NCI-H128 (cell line): ENCODE measurements at regions not wholly inside any gene's neighbourhood (a gene's known extent, or its start where the extent isn't known, plus 50 kb on each side); places are given as distances from the start of the nearest gene placed in this dataset.
A peak's percentile ranks its signal among the peaks of the same experiment; 100 is the strongest.

ENCODE experiments used
- DNase-seq: peaks from one replicate; lab custom pipeline; 2025; ENCODE audit not compliant: unreplicated experiment; lab: John Stamatoyannopoulos, UW

DNA sequence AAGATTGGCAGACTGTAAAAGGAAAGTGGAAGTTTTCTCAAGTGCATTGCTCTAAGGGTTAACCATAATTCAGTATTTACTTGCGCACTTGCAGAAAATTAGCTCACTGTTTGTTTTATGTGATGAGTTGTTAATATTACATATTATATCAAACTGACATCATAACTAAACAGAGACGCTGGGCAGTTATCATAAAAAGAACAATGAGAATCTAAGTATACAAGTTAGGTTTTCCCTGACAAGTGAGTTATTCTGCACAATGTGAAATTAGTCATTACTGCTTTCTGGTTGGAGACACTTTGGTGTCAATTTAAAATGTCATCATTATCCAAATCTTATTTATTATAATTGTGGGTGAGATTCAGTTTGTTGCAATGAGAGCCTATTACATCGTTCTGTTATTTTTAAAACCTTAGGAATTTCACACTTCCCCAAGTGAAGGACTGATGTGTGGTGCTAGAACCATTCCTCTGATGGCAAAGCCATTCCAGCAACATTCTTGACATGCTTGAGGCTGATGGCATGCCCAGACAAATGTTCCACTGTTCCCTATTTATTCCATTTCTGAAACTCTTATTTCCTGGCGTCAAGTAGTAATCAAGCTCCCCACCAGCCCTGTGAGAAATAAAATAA, 90.1 kb upstream of the FLRT2 start:
- DNase-seq, result no peak

- DNase-seq, result no peak
Measured at GRCh38 chr14:85441909-85442643, 87.9 kb upstream of the FLRT2 start.

DNA sequence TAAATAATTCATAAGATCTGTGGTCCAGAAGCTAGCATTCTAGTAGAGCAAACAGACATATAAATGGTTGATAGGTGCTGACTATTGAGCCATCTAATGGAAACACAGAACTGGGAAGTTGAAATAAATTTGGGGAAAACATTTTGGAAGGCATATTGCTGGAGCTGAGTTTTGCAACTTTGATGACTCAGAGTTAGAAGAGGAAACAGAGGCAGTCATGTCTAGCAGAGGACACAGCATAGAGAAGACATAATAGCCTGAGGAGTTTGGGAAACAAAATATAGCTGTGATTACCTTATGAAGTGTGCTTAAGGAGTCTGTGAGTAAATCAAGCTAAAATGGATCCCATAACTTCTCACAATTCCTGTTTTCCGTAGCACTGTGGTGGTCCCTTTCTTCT, 86.9 kb upstream of the FLRT2 start:
- no peak for DNase-seq

DNA sequence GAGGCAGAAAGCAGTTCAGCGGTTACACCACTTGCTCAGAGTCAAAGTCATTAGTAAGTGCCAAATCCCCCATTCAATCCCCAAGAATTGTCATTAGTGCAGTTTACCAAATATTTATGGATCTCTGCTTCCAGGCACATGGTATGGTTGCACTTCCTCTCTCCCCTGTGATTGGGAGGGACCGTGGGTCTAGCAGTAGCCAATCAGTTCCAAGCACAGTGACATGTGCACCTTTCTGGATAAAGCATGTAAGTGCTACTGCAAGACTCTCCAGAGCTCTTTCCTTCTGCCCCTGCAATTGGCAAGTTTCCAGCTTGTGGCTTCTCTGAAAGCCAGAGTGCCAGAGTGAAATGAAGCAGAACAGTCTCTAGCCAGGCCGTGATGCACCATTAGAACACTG, 85.3 kb upstream of the FLRT2 start:
- peak; percentile 88 for DNase-seq

- no peak for DNase-seq
Measured at GRCh38 chr14:85445151-85445795, 84.7 kb upstream of the FLRT2 start.

GRCh38 chr14:85447883-85448282, 82.1 kb upstream of the FLRT2 start:
- no peak for DNase-seq

- no peak for DNase-seq
Measured at GRCh38 chr14:85451421-85451820, 78.5 kb upstream of the FLRT2 start.

DNA sequence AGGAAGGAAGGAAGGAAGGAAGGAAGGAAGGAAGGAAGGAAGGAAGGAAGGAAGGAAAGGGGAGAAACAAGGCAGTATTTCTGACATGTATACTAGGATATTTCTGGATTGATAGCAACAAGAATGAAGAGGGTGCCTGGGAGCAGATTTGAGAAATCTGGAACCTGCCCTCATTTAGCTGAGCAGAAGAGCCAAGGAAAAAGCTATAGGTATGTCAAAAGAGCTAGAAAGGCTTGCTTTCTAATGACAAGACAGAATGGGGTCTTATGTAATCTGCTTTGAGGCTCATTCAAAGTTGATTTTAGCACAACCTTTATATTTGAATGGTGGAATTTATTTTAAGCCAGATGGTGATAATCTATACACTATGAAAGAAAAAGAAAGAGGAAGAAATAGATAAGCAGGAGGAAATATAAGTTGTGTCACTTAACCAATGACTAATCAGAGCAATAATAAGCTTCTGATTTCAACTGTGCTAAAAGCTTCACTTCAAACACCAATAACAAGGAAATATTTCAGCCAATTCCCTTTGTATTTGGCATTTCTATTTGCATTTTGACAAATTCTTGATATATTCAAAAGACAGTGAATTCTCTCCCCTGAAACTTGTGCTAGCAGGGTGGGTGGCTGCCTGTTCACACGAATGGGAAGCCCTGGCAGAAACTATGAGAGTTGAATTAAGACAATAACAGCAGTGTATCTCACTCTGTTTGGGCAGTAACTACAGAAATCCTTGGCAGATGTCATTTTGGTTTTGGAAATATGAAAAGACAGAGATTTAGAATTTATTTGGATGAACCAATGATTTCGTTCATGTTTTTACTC, 76.3 kb upstream of the FLRT2 start:
- no peak for DNase-seq

- no peak for DNase-seq
Measured at GRCh38 chr14:85454226-85454813, 75.6 kb upstream of the FLRT2 start.

GRCh38 chr14:85459361-85460000, 70.5 kb upstream of the FLRT2 start:
- no peak for DNase-seq

- no peak for DNase-seq
Measured at GRCh38 chr14:85461432-85462133, 68.4 kb upstream of the FLRT2 start.

DNA sequence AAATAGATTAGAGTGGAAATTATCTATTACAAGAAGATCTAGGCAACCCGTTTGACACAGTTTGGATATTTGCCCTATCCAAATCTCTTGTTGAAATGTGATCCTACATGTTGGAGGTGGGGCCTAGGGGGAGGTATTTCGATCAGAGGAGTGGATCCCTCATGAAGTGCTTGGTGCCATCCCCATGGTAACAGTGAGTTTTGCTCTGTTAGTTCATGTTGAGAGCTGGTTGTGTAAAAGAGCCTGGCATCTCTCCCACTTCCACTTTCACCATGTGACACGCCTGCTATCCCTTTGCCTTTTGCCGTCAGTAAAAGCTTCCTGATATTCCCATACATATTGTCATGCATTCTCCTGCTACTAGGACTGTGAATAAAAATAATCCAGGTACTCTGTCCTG, 66.4 kb upstream of the FLRT2 start:
- DNase-seq, result peak; percentile 38

- DNase-seq, result no peak
Measured at GRCh38 chr14:85464135-85464895, 65.6 kb upstream of the FLRT2 start.

GRCh38 chr14:85466678-85467077, 63.3 kb upstream of the FLRT2 start:
- no peak for DNase-seq

DNA sequence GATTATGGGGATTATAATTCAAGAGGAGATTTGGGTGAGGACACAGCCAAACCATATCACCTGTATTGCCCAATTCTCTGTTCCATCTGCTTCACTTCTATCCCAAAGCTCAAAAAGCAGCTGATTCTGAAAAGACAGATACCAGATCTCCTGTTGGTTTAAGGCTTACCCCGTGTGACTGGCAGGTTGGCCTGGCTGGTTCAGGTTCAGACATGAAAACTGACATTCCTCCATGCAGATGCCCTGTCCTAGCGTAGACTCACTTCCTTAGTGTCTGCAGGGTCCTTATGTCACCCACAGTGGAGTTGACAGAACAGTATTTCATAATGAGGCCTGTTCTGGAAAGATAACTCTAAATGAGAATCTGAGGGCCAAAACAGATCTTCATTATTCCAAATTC, 61.1 kb upstream of the FLRT2 start:
- DNase-seq, result no peak

GRCh38 chr14:85471156-85471555, 58.8 kb upstream of the FLRT2 start:
- DNase-seq, result no peak

DNA sequence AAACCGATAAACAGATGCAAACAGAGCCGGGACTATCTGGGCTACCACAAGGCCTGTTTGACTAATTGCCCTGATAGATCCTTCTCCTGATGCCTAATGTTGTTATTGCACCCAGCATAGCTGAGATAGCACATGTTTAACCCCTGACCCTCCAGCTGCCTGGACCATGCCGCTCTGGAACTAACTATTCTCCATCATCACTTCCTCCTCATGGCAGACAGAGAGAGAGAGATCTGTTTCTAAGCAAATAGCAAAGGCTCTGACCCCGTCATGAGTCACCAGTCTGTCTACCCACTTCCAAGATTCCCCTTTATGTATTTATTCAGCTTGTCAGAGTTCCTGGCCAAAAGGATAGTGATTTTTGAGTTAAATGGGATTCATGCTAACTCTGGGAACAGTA, 58.2 kb upstream of the FLRT2 start:
- DNase-seq, result no peak

DNA sequence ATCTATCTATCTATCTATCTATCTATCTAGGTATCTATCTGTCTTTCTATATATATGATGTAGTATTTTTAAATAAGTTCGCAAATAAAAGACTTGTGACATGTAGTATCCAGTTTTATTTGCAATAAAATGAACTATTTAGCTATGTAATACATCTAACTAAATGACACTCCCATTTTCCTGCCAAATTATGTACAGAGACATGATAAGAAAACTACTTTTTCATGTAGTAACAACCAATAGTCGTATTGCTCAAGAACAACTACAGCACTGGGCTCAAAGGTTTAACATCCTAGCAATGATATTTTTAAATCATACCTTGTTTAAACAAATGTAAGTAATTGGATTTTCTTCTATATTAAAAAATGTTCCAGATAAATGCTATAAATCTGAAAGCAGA, 55.5 kb upstream of the FLRT2 start:
- DNase-seq, result no peak

- DNase-seq, result no peak
Measured at GRCh38 chr14:85475113-85475512, 54.8 kb upstream of the FLRT2 start.
